Glomerular visceral epithelial cell (primary cell): ENCODE measurements at regions not wholly inside any gene's neighbourhood (a gene's known extent, or its start where the extent isn't known, plus 50 kb on each side); places are given as distances from the start of the nearest gene placed in this dataset.
A peak's percentile ranks its signal among the peaks of the same experiment; 100 is the strongest.

ENCODE experiments used
- DNase-seq: peaks from one replicate; pipeline ENCODE4 v3.0.0-alpha.2; 2016; ENCODE audit errors: extremely low spot score

- no peak for DNase-seq
These were observed 260.5 kb downstream of the COX7C start for GRCh38 chr5:86878250-86878649.

- no peak for DNase-seq
These were observed 261.3 kb downstream of the COX7C start for GRCh38 chr5:86879086-86879485.

- no peak for DNase-seq
These were observed 262.6 kb downstream of the COX7C start for GRCh38 chr5:86880344-86880743.

GRCh38 chr5:86880785-86881492 is 263.2 kb downstream of the COX7C start:
- DNase-seq, result peak; percentile 80

GRCh38 chr5:86881493-86882090 is 263.9 kb downstream of the COX7C start:
- no peak for DNase-seq

- DNase-seq, result no peak
These were observed 266.9 kb downstream of the COX7C start for GRCh38 chr5:86884608-86885007.

GRCh38 chr5:86885011-86885410 is 267.3 kb downstream of the COX7C start:
- no peak for DNase-seq

- no peak for DNase-seq
These were observed 267.9 kb downstream of the COX7C start for GRCh38 chr5:86885489-86886230.

- no peak for DNase-seq
These were observed 272.6 kb downstream of the COX7C start for GRCh38 chr5:86890375-86890774.

GRCh38 chr5:86894056-86894455 is 276.3 kb downstream of the COX7C start:
- DNase-seq, result no peak

GRCh38 chr5:86896916-86897315 is 279.2 kb downstream of the COX7C start:
- DNase-seq, result no peak

GRCh38 chr5:86909418-86910295 is 291.9 kb downstream of the COX7C start:
- DNase-seq, result peak; percentile 15

- peak; percentile 44 for DNase-seq
These were observed 299.4 kb downstream of the COX7C start for GRCh38 chr5:86917117-86917579.

- no peak for DNase-seq
These were observed 300.5 kb downstream of the COX7C start for GRCh38 chr5:86918246-86918645.

GRCh38 chr5:86926033-86926432 is 308.3 kb downstream of the COX7C start:
- no peak for DNase-seq

- DNase-seq, result no peak
These were observed 311.5 kb downstream of the COX7C start for GRCh38 chr5:86929123-86929766.

- no peak for DNase-seq
These were observed 315.9 kb upstream of the RASA1 start for GRCh38 chr5:86951761-86952160.

- DNase-seq, result no peak
These were observed 302.8 kb upstream of the RASA1 start for GRCh38 chr5:86964889-86965288.

GRCh38 chr5:86968301-86968753 is 299.4 kb upstream of the RASA1 start:
- DNase-seq, result peak; percentile 41

- DNase-seq, result no peak
These were observed 297.3 kb upstream of the RASA1 start for GRCh38 chr5:86970361-86970760.

- peak; percentile 24 for DNase-seq
These were observed 296.6 kb upstream of the RASA1 start for GRCh38 chr5:86971034-86971571.
